Neural progenitor cell (in vitro differentiated cells): ENCODE measurements at regions not wholly inside any gene's neighbourhood (a gene's known extent, or its start where the extent isn't known, plus 50 kb on each side); places are given as distances from the start of the nearest gene placed in this dataset.

Source experiments
- CTCF ChIP-seq: fragments of 200-600 bp; sonication (generic); IDR thresholded peaks from 2 replicates; pipeline ENCODE4 v1.5.1; 2017; ENCODE audit warnings: antibody characterized with exemption, mild to moderate bottlenecking
- EZH2phosphoT487 ChIP-seq: fragments of 200-600 bp; sonication (generic); IDR thresholded peaks from 2 replicates; pipeline ENCODE4 v1.6.1; 2017; ENCODE audit warnings: antibody characterized with exemption

GRCh38 chr18:78232196-78232595 is 747.4 kb upstream of the SALL3 start:
- TF ChIP-seq CTCF (no peak), EZH2phosphoT487 (no peak)
